ENCODE measurements at regions not wholly inside any gene's neighbourhood (a gene's known extent, or its start where the extent isn't known, plus 50 kb on each side); places are given as distances from the start of the nearest gene placed in this dataset.

GRCh38 chr4:13312264-13312663 is 171.9 kb downstream of the RAB28 start:
- Histone ChIP-seq H3K4me1 (replicated peaks in 1 of 2; ENCODE audit: control insufficient read depth in 2 of 2, insufficient read depth in 2 of 2, low read length in 2 of 2) (no peaks in the 10 kb centered on the region), H3K36me3 (ENCODE audit: control insufficient read depth, insufficient read depth, low read length) (no peaks in the 10 kb centered on the region), H3K27ac (ENCODE audit: extremely low read depth, low read depth, low read length) (no peak overlapping the region), H2AFZ (ENCODE audit: low read depth, low read length) (no peak overlapping the region), H3K27me3 (ENCODE audit: control insufficient read depth in 2 of 2, insufficient read depth in 2 of 2, low read length in 2 of 2) (no peaks in the 10 kb centered on the region), H3K9me3 (replicated peaks; ENCODE audit: control insufficient read depth, insufficient read depth, low read depth, low read length) (no peaks in the 10 kb centered on the region), H4K20me1 (replicated peaks; ENCODE audit: control insufficient read depth, insufficient read depth, low read length) (no peaks in the 10 kb centered on the region), H3K79me2 (ENCODE audit: control insufficient read depth, insufficient read depth, low read length) (no peaks in the 10 kb centered on the region), H3K4me2 (ENCODE audit: insufficient read depth, low read length) (no peak overlapping the region), H3K9me1 (ENCODE audit: control insufficient read depth, insufficient read depth, low read length) (no peaks in the 10 kb centered on the region), H3K9ac (ENCODE audit: insufficient read depth in 1 of 2, low read depth in 2 of 2, low read length in 2 of 2) (no peak overlapping the region), H3K4me3 (no peak overlapping the region)
- in situ Hi-C loops (cut with MboI) (no loop called here), intact Hi-C loops (cut with micrococcal nuclease) (no loop called here)
- DNase-seq (ENCODE audit: extremely low read depth in 1 of 4, low spot score in 3 of 4), result no peak
- 16% methylated on average over 1 of the region's 1 CpG for WGBS (ENCODE audit: insufficient coverage, low coverage, missing lambda C conversion rate)
- TF ChIP-seq NR2C2 (CRISPR knock-in tag; IDR thresholded peaks at IDR 0.05) (no peak), NR2C2 (tag; IDR thresholded peaks at IDR 0.05) (no peak), ZNF75A (CRISPR knock-in tag; IDR thresholded peaks at IDR 0.05) (no peak), E2F1 (CRISPR knock-in tag; IDR thresholded peaks at IDR 0.05) (no peak), HMGN3 (IDR thresholded peaks at IDR 0.05; ENCODE audit: borderline replicate concordance, extremely low read depth, insufficient read length, low read depth, low read length) (no peak), IFI16 (CRISPR knock-in tag; IDR thresholded peaks at IDR 0.05) (no peak), TOE1 (IDR thresholded peaks at IDR 0.05; ENCODE audit: borderline replicate concordance) (no peak), TOE1 (CRISPR knock-in tag; IDR thresholded peaks at IDR 0.05; ENCODE audit: borderline replicate concordance, low read depth) (no peak)
- ChIA-PET CTCF (ENCODE audit: low intra/inter-chr PET ratio) (no interaction called here), POLR2A (no interaction called here)
- no peak for ATAC-seq
- no peak for FAIRE-seq
- no TSS peak for BruUV-seq (replicated peaks)

All from K562 (cell line).